PC-3 (cell line): ENCODE measurements at regions not wholly inside any gene's neighbourhood (a gene's known extent, or its start where the extent isn't known, plus 50 kb on each side); places are given as distances from the start of the nearest gene placed in this dataset.

Source experiments
- ATAC-seq: fragments of 200-7000 bp; cut with Tn5 transposase; 2 replicates; pipeline ENCODE4 v1.9.1; 2020; ENCODE audit warnings: mild to moderate bottlenecking, moderate library complexity
- BruUV-seq: library from RNA; stranded (reverse); fragments of 400-500 nt; replicated peaks from 2 replicates; lab custom pipeline; 2021; lab: Mats Ljungman, UMichigan
- CTCF ChIA-PET: fragments of 300-600 bp; sonication (Branson Sonifier 250); formaldehyde crosslinking; loops from one replicate; lab custom pipeline; 2022; ENCODE audit warnings: antibody characterized with exemption; lab: Charles Lee
- POLR2A ChIA-PET: fragments of 300-600 bp; sonication (Branson Sonifier 250); formaldehyde crosslinking; loops from one replicate; lab custom pipeline; 2022; ENCODE audit warnings: antibody characterized with exemption; ENCODE audit not compliant: unreplicated experiment; lab: Charles Lee
- DNase-seq: peaks from one replicate; pipeline ENCODE4 v3.0.0-alpha.2; 2015
- H2AFZ ChIP-seq: fragments of 300-600 bp; sonication (generic); 2 replicates; pipeline ENCODE4 v1.6.0; 2016; ENCODE audit warnings: antibody characterized with exemption, low read length
- H3F3A ChIP-seq: fragments of 300-600 bp; sonication (generic); one replicate; pipeline ENCODE4 v1.6.0; 2017; ENCODE audit warnings: antibody characterized with exemption, low read length, control low read depth, mild to moderate bottlenecking; ENCODE audit not compliant: unreplicated experiment
- H3K27ac ChIP-seq: fragments of 300-600 bp; sonication (generic); 2 replicates; pipeline ENCODE4 v1.5.1; 2016; ENCODE audit warnings: mild to moderate bottlenecking, low read length
- H3K27me3 ChIP-seq: fragments of 300-600 bp; sonication (generic); 2 replicates; pipeline ENCODE4 v1.6.1; 2016; ENCODE audit warnings: low read length, mixed read lengths
- H3K36me3 ChIP-seq: fragments of 300-600 bp; sonication (generic); 2 replicates; pipeline ENCODE4 v1.6.1; 2016; ENCODE audit warnings: low read depth, mixed run types, low read length, mixed read lengths
- H3K4me1 ChIP-seq: fragments of 300-600 bp; sonication (generic); 2 replicates; pipeline ENCODE4 v1.5.1; 2016; ENCODE audit warnings: low read length; ENCODE audit not compliant: insufficient read depth
- H3K4me2 ChIP-seq: fragments of 300-600 bp; sonication (generic); 2 replicates; pipeline ENCODE4 v1.6.0; 2016; ENCODE audit warnings: low read length
- H3K4me3 ChIP-seq: fragments of 300-600 bp; sonication (generic); 2 replicates; pipeline ENCODE4 v1.5.1; 2016; ENCODE audit warnings: mild to moderate bottlenecking, low read length, mixed read lengths
- H3K79me2 ChIP-seq: fragments of 300-600 bp; sonication (generic); 2 replicates; pipeline ENCODE4 v1.6.1; 2017; ENCODE audit warnings: low read length, mixed read lengths
- H3K9ac ChIP-seq: fragments of 300-600 bp; sonication (generic); 2 replicates; pipeline ENCODE4 v1.6.0; 2016; ENCODE audit warnings: mild to moderate bottlenecking, low read length
- H3K9me2 ChIP-seq: fragments of 300-600 bp; sonication (generic); replicated peaks from 2 replicates; pipeline ENCODE4 v1.6.1; 2016; ENCODE audit warnings: mixed run types, low read length, mixed read lengths
- H3K9me3 ChIP-seq: fragments of 300-600 bp; sonication (generic); 2 replicates; pipeline ENCODE4 v1.6.1; 2016; ENCODE audit warnings: low read length, mixed read lengths
- H4K20me1 ChIP-seq: fragments of 300-600 bp; sonication (generic); 2 replicates; pipeline ENCODE4 v1.6.1; 2016; ENCODE audit warnings: low read length, mixed read lengths
- EZH2 ChIP-seq: fragments of 300-600 bp; sonication (generic); IDR thresholded peaks from one replicate; pipeline ENCODE4 v1.6.1; 2017; ENCODE audit warnings: antibody characterized with exemption, mild to moderate bottlenecking, low read length; ENCODE audit not compliant: unreplicated experiment
- EZH2phosphoT487 ChIP-seq: fragments of 300-600 bp; sonication (generic); IDR thresholded peaks from 2 replicates; pipeline ENCODE4 v1.6.1; 2018; ENCODE audit warnings: mild to moderate bottlenecking, antibody characterized with exemption, low read length, borderline replicate concordance
- intact Hi-C: fragments of 100-400 bp; cut with micrococcal nuclease; formaldehyde crosslinking; loops from 2 replicates; pipeline ENCODE4 v1.9.0; 2023
- TF ChIP-seq, protein P1 (sequence below): fragments of 300-600 bp; sonication (generic); conservative IDR thresholded peaks from 2 replicates; pipeline ENCODE4 v1.5.1; 2017; ENCODE audit warnings: antibody characterized with exemption, low read depth, mild to moderate bottlenecking, low read length

DNA sequence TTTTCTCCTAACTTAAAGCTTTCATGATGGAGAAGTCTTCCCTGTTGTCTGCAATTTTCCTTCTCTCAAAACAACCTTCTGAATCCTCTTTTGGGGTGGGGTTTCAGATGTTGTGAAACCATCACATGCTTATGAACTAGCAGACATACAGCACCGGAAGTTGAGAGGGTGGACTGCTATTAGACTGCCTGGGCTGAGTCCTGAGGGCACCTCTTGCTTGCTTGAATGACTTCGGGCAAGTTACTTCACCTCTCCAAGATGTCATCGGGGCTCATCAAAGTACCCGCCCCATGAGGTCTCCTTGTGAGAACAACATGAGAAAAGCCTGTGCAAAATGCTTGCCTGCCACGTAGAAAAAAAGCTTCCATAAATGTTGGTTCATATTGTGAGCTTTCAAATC, 89.6 kb downstream of the CCDC185 start:
- POLR2A ChIA-PET: no interaction called here
- peaks cover 22% of the 10 kb centered on the region; the same call in 1 of the 2 replicates for H3K27me3 ChIP-seq
- no peaks in the 10 kb centered on the region for H4K20me1 ChIP-seq
- H3K4me3 ChIP-seq: no peak overlapping the region
- H3K27ac ChIP-seq: no peak overlapping the region
- CTCF ChIA-PET: no interaction called here
- ATAC-seq: no peak
- BruUV-seq: no TSS peak
- no peaks in the 10 kb centered on the region for H3K36me3 ChIP-seq
- no peak overlapping the region for H3K4me2 ChIP-seq
- no peaks in the 10 kb centered on the region for H3K79me2 ChIP-seq
- H3K9me2 ChIP-seq: no peaks in the 10 kb centered on the region
- TF ChIP-seq EZH2phosphoT487 (no peak), EZH2 (no peak)
- TF ChIP-seq, protein P1, sequence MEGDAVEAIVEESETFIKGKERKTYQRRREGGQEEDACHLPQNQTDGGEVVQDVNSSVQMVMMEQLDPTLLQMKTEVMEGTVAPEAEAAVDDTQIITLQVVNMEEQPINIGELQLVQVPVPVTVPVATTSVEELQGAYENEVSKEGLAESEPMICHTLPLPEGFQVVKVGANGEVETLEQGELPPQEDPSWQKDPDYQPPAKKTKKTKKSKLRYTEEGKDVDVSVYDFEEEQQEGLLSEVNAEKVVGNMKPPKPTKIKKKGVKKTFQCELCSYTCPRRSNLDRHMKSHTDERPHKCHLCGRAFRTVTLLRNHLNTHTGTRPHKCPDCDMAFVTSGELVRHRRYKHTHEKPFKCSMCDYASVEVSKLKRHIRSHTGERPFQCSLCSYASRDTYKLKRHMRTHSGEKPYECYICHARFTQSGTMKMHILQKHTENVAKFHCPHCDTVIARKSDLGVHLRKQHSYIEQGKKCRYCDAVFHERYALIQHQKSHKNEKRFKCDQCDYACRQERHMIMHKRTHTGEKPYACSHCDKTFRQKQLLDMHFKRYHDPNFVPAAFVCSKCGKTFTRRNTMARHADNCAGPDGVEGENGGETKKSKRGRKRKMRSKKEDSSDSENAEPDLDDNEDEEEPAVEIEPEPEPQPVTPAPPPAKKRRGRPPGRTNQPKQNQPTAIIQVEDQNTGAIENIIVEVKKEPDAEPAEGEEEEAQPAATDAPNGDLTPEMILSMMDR: no peak
- no peaks in the 10 kb centered on the region for H3F3A ChIP-seq
- H3K9me3 ChIP-seq: no peaks in the 10 kb centered on the region
- H2AFZ ChIP-seq: no peak overlapping the region
- intact Hi-C loops: no loop called here
- no peak for DNase-seq
- no peaks in the 10 kb centered on the region for H3K4me1 ChIP-seq
- H3K9ac ChIP-seq: no peak overlapping the region

DNA sequence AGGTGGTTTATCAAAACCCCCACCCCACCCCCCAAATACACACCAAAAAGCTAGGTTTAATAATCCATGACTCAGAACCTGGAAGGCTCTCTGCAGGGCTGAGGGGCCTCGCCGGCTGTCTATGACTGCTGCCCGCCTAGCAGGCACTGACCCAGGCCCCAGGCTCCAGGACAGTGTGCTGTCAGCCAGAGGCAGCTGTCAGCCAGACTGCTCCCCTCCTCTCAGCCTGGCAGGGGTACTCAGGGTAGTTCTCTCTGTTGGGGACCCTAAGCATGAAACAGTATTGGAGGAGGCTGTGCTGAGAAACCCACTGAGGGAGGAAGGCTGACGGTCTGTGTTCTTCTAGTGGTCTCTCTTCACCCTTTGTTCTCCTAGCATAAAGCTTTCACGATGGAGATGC, 90.3 kb downstream of the CCDC185 start:
- Histone ChIP-seq H3K4me3 (no peak overlapping the region), H2AFZ (no peak overlapping the region), H3K9me2 (no peaks in the 10 kb centered on the region), H3K27ac (no peak overlapping the region), H3K27me3 (peaks cover 30% of the 10 kb centered on the region; the same call in 1 of the 2 replicates), H4K20me1 (no peaks in the 10 kb centered on the region), H3K4me1 (no peaks in the 10 kb centered on the region), H3K9me3 (no peaks in the 10 kb centered on the region), H3K36me3 (no peaks in the 10 kb centered on the region), H3K4me2 (no peak overlapping the region), H3K9ac (no peak overlapping the region), H3F3A (no peaks in the 10 kb centered on the region), H3K79me2 (no peaks in the 10 kb centered on the region)
- DNase-seq (no peak), ATAC-seq (no peak)
- no TSS peak for BruUV-seq
- intact Hi-C loops: no loop called here
- ChIA-PET CTCF (no interaction called here), POLR2A (no interaction called here)
- TF ChIP-seq EZH2: no peak
- no peak for TF ChIP-seq EZH2phosphoT487
- TF ChIP-seq, protein P1: no peak

DNA sequence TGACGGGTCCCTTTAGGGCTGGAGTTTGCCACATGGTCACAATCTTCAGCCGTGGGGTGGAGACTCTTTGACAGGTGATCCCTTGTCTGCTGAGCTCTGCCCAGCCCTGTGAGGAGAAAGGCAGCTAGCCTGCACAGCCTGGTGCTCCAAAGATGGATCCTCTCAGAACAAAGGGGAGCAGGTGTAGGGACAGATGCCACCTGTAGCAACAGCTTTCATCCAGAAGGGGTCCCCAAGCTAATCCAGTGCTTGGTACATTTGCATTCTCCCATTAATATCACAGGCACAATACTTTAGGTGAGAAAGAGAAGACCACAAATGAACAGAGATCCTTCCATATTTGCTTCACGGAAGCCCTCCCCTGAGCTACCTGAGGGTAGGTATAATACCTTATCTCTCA, 93.2 kb downstream of the CCDC185 start:
- peak; percentile 55 for ATAC-seq

More for the DNA sequence above, 93.2 kb downstream of the CCDC185 start:
- Histone ChIP-seq H3K9me3 (no peaks in the 10 kb centered on the region), H3K27ac (no peak overlapping the region), H3K9ac (no peak overlapping the region), H2AFZ (no peak overlapping the region), H4K20me1 (no peaks in the 10 kb centered on the region), H3K27me3 (peaks cover 39% of the 10 kb centered on the region), H3K79me2 (no peaks in the 10 kb centered on the region), H3F3A (no peaks in the 10 kb centered on the region), H3K4me2 (no peak overlapping the region), H3K9me2 (no peaks in the 10 kb centered on the region), H3K36me3 (no peaks in the 10 kb centered on the region), H3K4me1 (no peaks in the 10 kb centered on the region), H3K4me3 (no peak overlapping the region)
- POLR2A ChIA-PET: no interaction called here
- BruUV-seq: no TSS peak
- DNase-seq: peak; percentile 20
- no peak for TF ChIP-seq EZH2
- TF ChIP-seq, protein P1: peak; percentile 50
- no peak for TF ChIP-seq EZH2phosphoT487
- intact Hi-C loops: loop anchor here (2.0 kb wide), 1 partner anchor 198 kb away; no protein-coding TSS in a partner anchor
- CTCF ChIA-PET: interaction anchor here (0.5 kb wide), 1 partner anchor 179 kb away, joined by 5 read pairs; no protein-coding TSS in a partner anchor
